ENCODE measurements at regions not wholly inside any gene's neighbourhood (a gene's known extent, or its start where the extent isn't known, plus 50 kb on each side); places are given as distances from the start of the nearest gene placed in this dataset.

DNA sequence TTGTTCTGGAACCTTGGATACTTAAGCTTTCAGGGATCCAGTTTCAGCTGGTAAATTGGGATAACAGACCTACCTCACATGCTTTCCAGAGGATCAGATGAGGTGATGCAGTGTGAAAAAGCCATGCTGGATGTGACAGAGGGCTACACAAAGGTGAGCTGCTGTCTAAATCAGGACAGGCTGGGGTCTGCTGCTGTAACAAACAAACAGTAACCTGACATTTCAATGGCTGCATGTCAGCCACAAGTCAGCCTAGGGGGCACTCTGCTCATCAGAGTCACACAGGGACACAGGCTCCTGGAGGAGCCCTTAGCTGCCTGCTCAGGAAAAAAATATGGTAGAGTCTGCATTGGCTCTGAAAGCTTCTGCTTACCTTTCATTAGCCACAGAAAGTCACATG lies 66.7 kb upstream of the EGFLAM start:
- TF ChIP-seq CTCF (IDR thresholded peaks at IDR 0.05; ENCODE audit: low read length) (no peak), EZH2 (IDR thresholded peaks at IDR 0.05; ENCODE audit: borderline replicate concordance, low read length) (no peak)
